Epithelial cell of prostate (primary cell): ENCODE measurements at regions not wholly inside any gene's neighbourhood (a gene's known extent, or its start where the extent isn't known, plus 50 kb on each side); places are given as distances from the start of the nearest gene placed in this dataset.
A peak's percentile ranks its signal among the peaks of the same experiment; 100 is the strongest.

ENCODE experiments used
- DNase-seq: peaks from one replicate; pipeline ENCODE4 v3.0.0-alpha.2; 2011; ENCODE audit warnings: low read depth, low spot score
- H3K27ac ChIP-seq: fragments of 450-650 bp; 2 replicates; pipeline ENCODE4 v1.5.1; 2017; ENCODE audit warnings: mild to moderate bottlenecking

DNA sequence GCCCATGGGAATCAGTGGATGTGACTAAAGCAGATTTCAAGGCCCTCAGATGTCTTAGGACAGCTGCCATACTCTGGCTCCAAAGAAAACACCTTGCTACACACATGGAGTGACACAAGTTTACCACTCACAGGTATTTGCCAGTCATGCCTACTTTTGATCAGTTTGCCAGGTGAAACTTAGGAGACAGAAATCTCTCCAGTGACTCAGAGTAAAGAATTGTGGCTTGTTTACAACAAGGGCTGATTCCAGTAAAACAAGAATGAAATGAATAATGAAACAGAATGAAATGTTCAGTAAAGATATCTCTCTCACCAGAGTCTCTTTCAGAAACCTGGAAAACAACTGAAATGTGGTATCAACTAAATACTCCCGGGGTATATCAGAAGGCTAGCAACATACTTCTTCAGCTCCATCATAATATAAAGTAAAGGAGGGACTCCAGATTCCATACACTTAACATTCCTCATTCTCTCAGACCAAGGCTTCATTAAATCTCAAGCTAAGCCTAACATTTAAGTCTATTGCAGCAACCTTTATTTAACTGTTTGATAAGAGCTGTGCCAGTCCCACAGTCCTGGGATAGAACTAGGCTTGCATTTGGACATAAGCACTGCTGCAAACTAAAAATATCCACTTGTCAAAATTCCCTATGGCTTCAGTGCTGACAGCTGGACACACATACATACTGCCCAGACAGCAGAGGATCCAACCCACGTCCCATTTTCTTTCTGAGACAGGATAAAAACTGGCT, 143.3 kb downstream of the SIPA1L2 start:
- H3K27ac ChIP-seq: peak overlapping the region; percentile 72
- peak; percentile 84 for DNase-seq

DNA sequence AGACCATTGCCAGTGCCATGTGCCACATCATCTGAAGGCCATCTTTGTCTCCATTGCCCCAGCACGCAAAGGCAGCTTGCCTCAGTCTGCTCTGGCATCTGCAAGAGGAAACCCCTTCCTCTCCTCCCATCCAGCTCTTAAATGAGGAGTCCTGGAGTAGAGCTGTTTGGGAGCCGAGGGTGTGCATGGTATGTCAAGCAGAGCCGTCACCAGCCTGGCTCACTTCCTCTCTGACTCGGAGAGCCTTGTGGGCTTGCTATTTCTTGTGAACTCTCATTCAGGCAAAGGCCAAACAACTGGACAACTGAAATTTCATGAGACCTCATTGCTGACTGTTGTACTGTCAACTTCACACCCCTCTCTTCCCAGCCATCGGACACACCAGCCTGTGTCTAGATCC, 143.9 kb downstream of the SIPA1L2 start:
- H3K27ac ChIP-seq: peak overlapping the region; percentile 72
- no peak for DNase-seq

DNA sequence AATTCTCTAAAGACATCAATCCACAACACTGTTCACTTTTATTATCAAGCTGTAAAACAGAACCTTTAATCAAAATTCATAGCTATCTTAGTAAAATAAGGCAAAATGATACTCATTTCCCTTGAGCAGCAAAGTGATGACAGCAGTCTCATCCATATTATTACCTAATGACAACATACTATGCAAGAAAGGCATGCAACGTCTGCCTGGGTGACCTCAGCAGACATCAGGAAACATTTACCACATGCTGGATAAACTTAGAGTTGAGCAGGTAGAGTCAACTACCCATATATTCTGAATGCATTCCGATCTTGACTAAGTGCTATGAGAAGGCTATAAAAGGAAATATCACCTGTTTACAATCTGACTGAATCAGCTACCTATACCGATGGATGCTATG, 145.1 kb downstream of the SIPA1L2 start:
- no peak overlapping the region for H3K27ac ChIP-seq
- DNase-seq: no peak

DNA sequence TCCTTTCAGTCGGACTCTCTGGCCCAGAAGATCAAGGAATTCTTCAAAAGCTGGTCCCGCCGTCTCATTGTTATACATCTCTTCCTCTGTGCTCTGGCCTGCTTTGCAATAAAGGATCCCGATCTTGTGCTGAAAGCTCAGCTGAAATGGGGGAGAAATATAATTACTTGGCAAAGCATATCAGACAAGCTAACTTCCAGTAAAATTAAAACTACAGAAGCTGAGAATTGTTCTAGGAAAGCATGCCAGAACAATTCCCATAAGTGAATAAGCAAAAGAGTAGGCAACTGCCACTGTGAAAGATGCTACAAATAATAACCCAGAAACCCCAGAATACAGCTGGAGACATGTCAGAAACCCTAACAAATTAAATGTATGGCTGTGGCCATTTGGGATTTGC, 146.1 kb downstream of the SIPA1L2 start:
- H3K27ac ChIP-seq: no peak overlapping the region
- DNase-seq: no peak

DNA sequence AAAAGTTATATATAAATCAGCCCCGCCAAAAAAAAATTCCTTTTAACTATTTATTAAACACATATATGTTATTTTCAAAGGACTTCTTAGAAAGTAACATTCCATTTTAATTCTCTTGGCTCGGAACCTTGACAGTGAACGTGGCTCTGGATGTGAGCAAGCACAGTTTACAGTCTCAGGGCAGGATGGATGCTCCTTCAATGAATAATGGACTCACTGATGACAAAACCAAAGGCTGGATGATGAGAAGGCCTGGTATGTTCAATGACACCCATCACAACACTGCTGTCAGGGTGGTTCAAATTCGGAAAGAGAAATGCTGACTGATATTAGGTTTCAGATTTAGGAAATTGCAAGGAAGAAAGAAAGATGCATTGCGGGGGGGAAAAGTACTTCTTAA, 148.8 kb downstream of the SIPA1L2 start:
- no peak overlapping the region for H3K27ac ChIP-seq
- no peak for DNase-seq

DNA sequence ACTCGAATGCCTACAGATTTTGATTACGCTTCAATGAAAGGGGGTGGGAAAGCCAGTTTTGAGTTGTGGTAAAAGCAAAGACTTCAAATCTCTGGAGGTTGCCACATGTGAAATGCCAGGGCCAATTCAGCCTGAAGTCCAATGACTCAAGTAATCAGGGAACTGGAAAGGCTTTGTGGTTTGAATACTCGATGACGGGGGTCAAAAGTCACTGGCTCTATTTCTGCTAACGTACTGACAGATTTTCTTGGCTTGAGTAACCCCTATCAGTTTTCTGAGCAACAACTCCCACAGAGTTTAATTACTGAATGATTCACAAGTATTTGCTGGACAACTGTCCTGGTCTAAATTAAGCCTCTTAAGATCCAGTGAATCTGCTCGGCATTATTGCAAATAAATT, 152.2 kb downstream of the SIPA1L2 start:
- no peak for DNase-seq
- no peak overlapping the region for H3K27ac ChIP-seq

DNA sequence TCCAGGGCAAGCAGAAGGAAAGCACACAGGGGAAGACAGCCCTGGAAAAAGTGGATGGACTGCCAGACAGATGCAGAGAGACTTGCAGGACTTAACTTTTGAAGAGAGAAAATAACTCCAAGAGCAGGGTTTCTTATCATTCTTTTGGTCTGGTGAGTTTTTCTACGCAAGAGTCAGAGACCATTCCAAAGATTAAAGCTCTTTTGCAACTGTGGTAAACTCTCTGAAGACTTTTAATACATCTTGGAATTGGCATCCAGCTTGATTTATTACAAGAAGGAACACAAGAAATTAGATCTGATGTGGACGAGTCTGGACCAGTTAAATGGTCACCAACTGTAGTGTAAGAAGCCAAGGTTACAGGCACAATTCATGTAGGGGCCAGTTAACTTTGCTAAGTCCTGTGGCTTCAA, 153.4 kb downstream of the SIPA1L2 start:
- H3K27ac ChIP-seq: no peak overlapping the region
- DNase-seq: no peak

DNA sequence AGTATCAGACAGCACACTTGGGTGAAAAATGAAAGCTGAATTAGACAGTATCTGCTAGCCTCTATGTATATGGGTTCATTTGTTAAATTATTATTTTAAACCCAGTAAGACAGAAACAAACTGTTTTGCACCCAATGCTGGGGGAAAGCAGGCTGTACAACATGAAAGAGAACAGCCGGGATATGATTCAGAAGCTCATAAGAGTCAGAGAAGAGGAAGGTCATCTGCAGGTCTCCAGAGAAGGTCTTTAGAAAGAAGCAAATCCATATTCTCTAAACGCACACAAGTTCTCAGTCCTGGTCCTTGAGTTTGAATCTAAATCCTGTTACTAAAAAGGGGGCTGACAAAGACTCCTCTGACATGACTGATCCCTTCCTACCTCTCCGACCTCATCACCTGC, 155.1 kb downstream of the SIPA1L2 start:
- H3K27ac ChIP-seq: no peak overlapping the region
- DNase-seq: no peak

DNA sequence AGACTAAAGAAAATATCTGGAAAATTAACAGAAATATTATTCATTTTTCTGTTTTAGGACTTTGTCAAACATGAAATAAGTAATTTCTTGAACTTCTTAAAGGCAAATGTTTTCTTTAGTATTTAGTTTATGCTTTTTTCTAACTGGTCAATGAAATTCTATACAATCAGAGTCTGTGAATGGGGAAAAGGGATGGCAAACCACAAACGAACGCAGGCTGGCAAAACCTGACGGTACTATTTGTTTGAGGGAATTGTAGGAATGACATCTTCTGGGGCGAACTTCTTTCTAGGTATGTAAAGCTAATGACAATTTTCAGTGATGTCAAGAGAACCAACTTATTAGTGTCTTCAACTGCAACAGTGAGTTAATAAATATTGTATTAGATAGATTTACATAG, 156.0 kb downstream of the SIPA1L2 start:
- H3K27ac ChIP-seq: no peak overlapping the region
- DNase-seq: no peak

DNA sequence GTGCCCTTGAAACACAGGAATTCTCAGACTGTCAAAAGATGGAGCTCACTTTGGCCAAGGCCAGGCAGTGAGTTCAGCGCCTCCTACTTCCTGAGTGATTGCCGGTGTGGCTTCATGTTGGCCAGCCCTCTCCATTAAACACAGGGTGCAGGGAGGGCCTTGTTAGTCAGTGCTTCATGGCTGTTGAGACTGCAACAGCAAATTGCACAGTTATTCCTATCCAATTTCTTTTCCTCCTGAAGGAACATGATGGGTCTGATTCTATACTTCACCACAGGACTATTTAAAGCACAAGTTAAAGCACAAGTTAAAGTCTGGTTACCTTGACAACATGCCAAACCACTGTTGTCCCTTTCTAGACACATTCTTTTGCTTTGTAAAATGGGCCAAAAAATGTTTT, 156.6 kb downstream of the SIPA1L2 start:
- H3K27ac ChIP-seq: no peak overlapping the region
- no peak for DNase-seq

DNA sequence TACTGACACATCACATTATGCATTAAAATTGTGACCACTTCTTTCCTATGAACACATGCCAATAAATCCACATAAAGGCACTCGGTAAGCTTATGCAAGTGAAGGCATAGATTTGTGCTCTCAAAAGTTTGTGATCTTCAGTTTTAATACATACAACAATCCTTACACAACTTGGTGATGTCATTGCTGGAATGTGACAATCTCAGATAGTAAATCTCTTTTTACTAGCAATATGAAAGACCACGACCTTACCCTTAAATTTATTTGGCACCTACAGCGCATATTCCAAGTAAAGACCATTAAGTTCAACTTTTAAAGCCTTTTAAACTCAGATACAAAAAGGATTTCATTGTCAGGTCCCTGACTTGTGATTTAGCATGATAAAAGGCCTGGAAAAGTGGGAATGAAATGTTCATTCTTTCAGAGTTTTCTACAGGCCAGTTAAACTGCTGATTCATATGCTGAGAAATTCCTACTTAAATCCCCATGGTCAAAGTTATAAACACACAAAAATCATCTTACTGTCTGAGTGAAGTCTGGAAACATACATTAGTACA, 157.4 kb downstream of the SIPA1L2 start:
- no peak for DNase-seq
- no peak overlapping the region for H3K27ac ChIP-seq

DNA sequence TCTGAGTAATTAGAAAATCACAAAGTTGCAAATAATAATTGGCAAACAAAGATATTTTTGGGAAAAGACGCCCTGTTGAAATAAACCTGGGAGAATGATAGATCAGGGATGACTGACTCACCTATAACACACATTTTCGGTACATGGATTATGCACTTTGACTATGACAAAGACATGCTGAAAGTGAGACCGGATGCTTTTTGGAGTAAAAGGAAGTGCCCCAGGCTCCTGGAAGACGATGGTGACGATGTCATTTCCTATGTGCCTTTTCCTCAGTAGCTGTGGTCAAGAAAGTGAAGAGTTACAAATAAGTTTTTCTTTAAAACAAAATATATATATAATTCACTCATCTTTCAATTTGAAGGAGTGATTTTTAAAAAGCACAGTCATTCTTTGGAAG, 158.7 kb downstream of the SIPA1L2 start:
- peak overlapping the region; percentile 10 for H3K27ac ChIP-seq
- no peak for DNase-seq

DNA sequence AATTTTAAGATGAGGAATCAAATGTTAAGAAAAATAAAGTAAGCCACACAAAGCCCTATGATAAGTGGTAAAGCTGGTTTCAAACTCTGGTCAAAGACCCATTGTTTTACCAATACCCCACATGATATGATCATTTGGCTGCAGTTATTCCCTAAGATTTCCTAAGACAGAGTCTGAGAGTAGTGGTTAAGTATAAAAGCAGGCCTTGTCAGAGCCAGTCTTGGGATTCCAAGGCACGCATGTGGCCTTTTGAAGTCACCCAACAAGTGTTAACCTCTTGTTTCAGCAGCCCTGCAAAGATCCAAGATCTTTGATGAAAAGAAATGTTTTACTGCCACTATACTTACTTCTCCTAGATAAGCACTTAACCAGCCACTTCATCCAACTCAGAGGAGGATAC, 159.2 kb downstream of the SIPA1L2 start:
- H3K27ac ChIP-seq: peak overlapping the region; percentile 10
- DNase-seq: no peak

DNA sequence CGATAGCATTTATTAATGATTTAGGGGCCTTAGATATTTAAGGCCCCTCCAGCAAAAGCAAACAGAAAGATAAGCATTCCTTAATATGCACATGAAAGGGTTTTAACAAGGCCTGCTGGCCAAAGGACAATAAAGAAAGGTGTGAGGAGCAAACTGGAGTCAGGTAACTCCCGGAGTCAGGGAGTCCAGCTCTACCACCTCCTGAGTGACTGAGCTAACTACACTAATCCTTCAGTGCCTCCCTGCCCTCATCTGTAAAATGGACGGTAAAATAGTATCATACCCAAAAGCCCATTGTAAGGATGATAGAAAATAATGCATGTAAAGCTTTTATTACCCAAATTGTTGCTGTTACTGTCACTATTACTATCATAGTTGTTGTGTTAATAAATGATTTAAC, 161.7 kb downstream of the SIPA1L2 start:
- H3K27ac ChIP-seq: no peak overlapping the region
- DNase-seq: no peak

DNA sequence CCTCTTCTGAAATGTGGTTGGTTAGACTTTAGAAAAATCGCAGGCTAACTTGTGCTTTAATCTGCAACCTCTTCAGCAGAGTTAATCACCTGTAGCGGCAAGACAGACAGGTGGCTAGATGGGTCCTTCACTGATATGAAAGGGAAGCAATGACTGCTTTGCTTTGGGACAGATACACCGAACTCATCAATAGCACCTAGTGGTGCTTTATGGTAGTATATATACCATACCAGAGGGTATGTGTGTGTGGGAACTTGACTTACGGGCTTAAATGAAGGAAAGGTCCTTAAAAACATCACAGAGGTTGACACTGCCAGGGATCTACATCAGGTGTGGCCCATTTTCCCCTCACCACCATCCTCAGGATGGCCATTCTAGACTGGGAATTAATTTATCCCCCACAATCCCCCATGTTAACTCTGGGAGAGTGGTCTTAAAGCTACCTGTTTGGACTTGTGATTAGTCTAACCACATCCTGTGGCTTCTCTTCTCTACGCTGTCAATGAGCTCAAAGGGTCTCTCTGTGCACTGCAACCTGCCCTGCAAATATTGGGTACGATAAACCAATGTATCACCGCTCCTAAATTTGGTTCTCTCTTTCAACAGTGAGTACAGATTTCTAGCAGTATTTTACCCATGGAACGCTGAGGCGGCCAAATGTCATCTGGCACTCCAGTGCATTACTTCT, 162.7 kb downstream of the SIPA1L2 start:
- no peak for DNase-seq
- H3K27ac ChIP-seq: no peak overlapping the region

DNA sequence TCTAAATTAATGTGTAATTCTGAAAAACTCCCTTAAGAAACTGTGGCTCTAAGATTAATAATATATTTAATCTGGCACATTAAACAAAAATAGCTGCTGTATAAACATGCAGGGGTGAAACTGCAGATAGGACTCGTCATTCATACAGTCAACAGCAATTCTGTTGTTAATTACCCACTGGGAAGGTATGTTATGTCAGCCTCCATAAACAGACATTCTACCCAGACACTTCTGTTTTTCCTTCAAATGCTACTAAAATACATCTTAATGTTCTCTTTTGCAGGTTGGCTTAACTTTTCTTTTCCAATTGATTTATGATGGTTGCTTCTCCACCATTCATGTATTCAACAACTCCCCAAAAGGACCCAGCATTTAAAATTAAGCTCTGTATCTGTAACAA, 165.6 kb downstream of the SIPA1L2 start:
- no peak overlapping the region for H3K27ac ChIP-seq
- DNase-seq: no peak

DNA sequence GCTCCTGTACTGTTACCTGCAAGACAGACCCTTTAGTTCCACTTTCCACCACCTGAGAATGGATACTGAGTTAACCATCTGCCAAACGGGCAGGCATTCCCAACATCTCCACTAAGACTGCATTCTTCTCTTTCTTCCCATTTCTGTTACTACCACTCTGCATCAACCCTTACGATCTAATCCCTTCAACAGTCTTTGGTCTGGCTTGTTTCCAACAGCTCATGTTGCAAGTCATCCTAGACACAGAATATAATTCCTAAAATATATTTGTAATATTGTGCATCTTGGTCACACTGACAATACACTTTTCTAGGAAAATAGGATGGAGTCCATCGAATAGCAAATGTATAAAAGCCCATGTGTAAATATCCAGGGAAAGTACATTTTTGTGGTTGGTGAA, 166.7 kb downstream of the SIPA1L2 start:
- no peak for DNase-seq
- H3K27ac ChIP-seq: no peak overlapping the region

DNA sequence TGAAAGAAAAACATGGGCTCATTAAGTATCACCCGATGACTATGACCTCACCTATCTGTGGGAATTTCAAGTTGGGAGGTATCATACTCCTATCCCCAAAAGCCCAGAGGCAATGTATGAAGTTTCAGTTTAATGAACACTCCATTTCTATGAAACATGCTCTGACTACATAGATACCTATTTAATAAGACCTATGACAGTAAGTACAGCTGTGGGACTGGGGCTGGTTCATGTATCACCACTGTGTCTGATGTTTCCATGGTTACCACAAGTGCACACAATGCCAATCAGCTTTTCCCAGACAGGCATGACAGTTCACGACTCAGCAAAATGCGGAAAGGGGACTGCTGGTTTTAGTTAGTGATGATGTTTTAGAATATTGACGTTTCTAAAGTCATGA, 167.7 kb downstream of the SIPA1L2 start:
- H3K27ac ChIP-seq: no peak overlapping the region
- peak; percentile 73 for DNase-seq

DNA sequence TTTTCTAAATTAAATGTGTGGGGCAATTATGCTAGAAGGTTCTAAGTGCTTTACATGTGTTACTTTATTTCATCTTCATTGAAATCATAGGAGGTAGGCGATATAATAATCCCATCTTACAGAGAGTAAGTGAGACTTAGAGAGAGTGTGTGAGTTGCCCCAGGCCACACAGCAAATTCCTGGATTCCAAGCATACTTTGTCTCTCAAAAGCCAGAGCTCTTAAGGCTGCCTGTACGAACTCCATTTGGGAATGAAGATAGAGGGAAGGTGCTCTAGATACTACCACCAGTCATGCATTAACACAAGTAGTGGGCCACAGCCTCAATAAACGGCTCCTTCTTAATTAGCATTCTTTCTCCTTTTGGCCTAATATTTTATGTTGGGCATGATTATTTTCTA, 170.1 kb downstream of the SIPA1L2 start:
- no peak overlapping the region for H3K27ac ChIP-seq
- DNase-seq: no peak

DNA sequence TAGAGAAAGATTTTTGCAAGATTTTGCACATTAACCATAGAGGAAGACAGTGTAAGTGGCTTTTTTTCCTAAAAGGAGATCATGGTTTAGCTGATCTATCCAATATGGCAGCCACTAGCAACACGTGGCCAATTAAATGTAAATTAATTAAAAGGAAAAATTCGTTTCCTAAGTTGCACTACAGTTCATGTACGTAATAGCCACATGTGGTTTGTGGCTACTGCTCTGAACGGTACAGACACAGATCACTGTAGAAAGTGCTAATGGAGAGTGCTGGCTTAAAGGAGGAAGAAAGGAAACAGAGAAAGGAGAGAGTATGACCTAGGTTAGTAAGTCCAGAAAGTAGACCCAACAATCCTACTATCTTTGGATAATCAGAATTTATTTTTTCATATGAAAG, 170.8 kb downstream of the SIPA1L2 start:
- no peak for DNase-seq
- no peak overlapping the region for H3K27ac ChIP-seq

DNA sequence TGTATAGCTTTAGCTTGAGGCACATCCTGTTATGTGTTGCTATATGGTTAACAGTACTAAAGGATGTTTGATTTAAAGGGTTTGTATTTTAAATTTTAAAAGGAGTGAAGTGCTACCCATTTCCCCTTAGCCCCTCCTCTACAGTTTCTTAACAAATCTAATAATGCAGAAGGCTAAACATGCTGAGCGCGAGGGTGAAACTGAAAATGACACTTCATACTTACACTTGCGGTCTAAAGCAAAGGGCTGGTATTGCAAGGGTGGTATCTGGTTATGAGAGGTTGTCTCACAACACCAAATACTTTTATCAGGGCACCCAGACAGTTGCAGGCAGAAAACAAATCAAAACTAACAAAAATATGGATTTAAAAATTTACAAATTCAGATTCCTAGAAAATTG, 172.3 kb downstream of the SIPA1L2 start:
- no peak overlapping the region for H3K27ac ChIP-seq
- DNase-seq: no peak

DNA sequence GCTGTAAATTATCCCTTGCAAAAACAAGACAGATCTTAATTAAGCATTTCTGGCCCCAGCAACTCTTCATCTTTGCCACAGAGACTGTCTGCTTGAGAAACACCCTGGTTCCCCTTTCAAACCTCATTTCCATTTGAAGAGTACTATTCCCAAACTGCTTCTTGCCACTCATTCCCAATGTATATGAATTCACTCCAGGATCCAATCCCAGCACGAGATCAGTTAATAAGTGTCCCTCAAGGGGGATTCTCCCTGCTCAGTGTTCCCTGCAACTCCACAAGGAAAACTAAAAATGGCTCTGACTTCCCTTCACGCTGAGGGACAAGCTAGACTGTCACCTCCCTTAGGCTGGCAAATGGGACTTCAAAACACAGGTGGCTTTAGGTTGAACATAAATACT, 173.2 kb downstream of the SIPA1L2 start:
- no peak overlapping the region for H3K27ac ChIP-seq
- DNase-seq: no peak
